ENCODE measurements at regions not wholly inside any gene's neighbourhood (a gene's known extent, or its start where the extent isn't known, plus 50 kb on each side); places are given as distances from the start of the nearest gene placed in this dataset.

DNA sequence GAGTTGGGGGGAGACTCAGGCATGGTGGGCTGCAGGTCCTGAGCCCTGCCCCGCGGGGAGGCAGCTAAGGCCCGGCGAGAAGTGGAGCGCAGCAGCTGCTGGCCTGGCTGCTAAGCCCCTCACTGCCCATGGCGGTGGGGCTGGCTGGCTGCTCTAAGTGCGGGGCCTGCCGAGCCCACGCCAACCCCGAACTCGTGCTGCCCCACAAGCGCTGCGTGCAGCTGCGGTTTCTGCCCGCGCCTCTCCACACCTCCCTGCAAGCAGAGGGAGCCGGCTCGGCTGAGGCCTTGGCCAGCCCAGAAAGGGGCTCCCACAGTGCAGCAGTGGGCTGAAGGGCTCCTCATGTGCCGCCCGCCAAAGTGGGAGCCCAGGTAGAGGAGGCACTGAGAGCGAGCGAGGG is 1355.1 kb upstream of the WWC1 start:
- ChIA-PET CTCF (no interaction called here), POLR2A (no interaction called here), RAD21 (ENCODE audit: unreplicated experiment) (no interaction called here), SMC1A (ENCODE audit: uncharacterized antibody, unreplicated experiment) (no interaction called here)
- Histone ChIP-seq H3K4me2 (ENCODE audit: control insufficient read depth, insufficient read depth) (no peak overlapping the region), H2AFZ (ENCODE audit: control insufficient read depth, low read depth, low read length) (no peak overlapping the region), H3K27me3 (replicated peaks in 1 of 2; ENCODE audit: control insufficient read depth in 2 of 2, insufficient read depth in 2 of 2, low read length in 1 of 2) (no peaks in the 10 kb centered on the region), H3K9me3 (replicated peaks; ENCODE audit: control insufficient read depth, insufficient read depth, low read length) (no peaks in the 10 kb centered on the region), H3K36me3 (ENCODE audit: control insufficient read depth in 2 of 2, insufficient read depth in 2 of 2, low read length in 1 of 2) (no peaks in the 10 kb centered on the region), H4K20me1 (ENCODE audit: control insufficient read depth, insufficient read depth) (no peaks in the 10 kb centered on the region), H3K27ac (ENCODE audit: control insufficient read depth, insufficient read depth) (no peak overlapping the region), H3K9ac (ENCODE audit: control insufficient read depth, insufficient read depth, low read length) (no peak overlapping the region), H3K4me3 (no peak overlapping the region), H3K79me2 (ENCODE audit: control insufficient read depth, insufficient read depth, low read length) (no peaks in the 10 kb centered on the region), H3K4me1 (ENCODE audit: control insufficient read depth, insufficient read depth, low read length) (no peaks in the 10 kb centered on the region)
- FAIRE-seq (no peak), DNase-seq (ENCODE audit: low read depth, low spot score) (no peak), ATAC-seq (no peak)
- in situ Hi-C loops (cut with MboI) = no loop called here
- intact Hi-C loops (cut with micrococcal nuclease; ENCODE audit: unreplicated experiment) = no loop called here
- no peak for TF ChIP-seq CEBPB (IDR thresholded peaks at IDR 0.05; ENCODE audit: borderline replicate concordance in 1 of 2, low read depth in 2 of 2, low read length in 2 of 2)
- no peak for TF ChIP-seq SMAD5 (IDR thresholded peaks at IDR 0.05; ENCODE audit: low read depth)
- 78% methylated on average over 20 of the region's 22 CpGs for WGBS (ENCODE audit: insufficient coverage, insufficient replicate concordance, low lambda C conversion rate, missing lambda C conversion rate)
- no TSS peak for BruUV-seq (replicated peaks)

GRCh38 chr5:166938071-166938470 is 1353.4 kb upstream of the WWC1 start:
- ChIA-PET RAD21 (ENCODE audit: unreplicated experiment) (no interaction called here), POLR2A (interaction anchor here (0.7 kb wide), 1 partner anchor 124 kb away, joined by 4 read pairs; no protein-coding TSS in a partner anchor), CTCF (no interaction called here), SMC1A (ENCODE audit: uncharacterized antibody, unreplicated experiment) (no interaction called here)
- DNase-seq (ENCODE audit: low read depth, low spot score) (no peak), FAIRE-seq (no peak), ATAC-seq (no peak)
- Histone ChIP-seq H3K36me3 (ENCODE audit: control insufficient read depth in 2 of 2, insufficient read depth in 2 of 2, low read length in 1 of 2) (no peaks in the 10 kb centered on the region), H3K4me2 (ENCODE audit: control insufficient read depth, insufficient read depth) (no peak overlapping the region), H3K27ac (ENCODE audit: control insufficient read depth, insufficient read depth) (no peak overlapping the region), H3K9ac (ENCODE audit: control insufficient read depth, insufficient read depth, low read length) (no peak overlapping the region), H3K4me3 (no peak overlapping the region), H3K27me3 (replicated peaks in 1 of 2; ENCODE audit: control insufficient read depth in 2 of 2, insufficient read depth in 2 of 2, low read length in 1 of 2) (no peaks in the 10 kb centered on the region), H2AFZ (ENCODE audit: control insufficient read depth, low read depth, low read length) (no peak overlapping the region), H3K9me3 (replicated peaks; ENCODE audit: control insufficient read depth, insufficient read depth, low read length) (no peaks in the 10 kb centered on the region), H3K79me2 (ENCODE audit: control insufficient read depth, insufficient read depth, low read length) (no peaks in the 10 kb centered on the region), H3K4me1 (ENCODE audit: control insufficient read depth, insufficient read depth, low read length) (no peaks in the 10 kb centered on the region), H4K20me1 (ENCODE audit: control insufficient read depth, insufficient read depth) (no peaks in the 10 kb centered on the region)
- WGBS (ENCODE audit: insufficient coverage, insufficient replicate concordance, low lambda C conversion rate, missing lambda C conversion rate) = 29% methylated on average over 2 of the region's 2 CpGs
- BruUV-seq (replicated peaks) = no TSS peak
- in situ Hi-C loops (cut with MboI) = no loop called here
- TF ChIP-seq, protein P1, sequence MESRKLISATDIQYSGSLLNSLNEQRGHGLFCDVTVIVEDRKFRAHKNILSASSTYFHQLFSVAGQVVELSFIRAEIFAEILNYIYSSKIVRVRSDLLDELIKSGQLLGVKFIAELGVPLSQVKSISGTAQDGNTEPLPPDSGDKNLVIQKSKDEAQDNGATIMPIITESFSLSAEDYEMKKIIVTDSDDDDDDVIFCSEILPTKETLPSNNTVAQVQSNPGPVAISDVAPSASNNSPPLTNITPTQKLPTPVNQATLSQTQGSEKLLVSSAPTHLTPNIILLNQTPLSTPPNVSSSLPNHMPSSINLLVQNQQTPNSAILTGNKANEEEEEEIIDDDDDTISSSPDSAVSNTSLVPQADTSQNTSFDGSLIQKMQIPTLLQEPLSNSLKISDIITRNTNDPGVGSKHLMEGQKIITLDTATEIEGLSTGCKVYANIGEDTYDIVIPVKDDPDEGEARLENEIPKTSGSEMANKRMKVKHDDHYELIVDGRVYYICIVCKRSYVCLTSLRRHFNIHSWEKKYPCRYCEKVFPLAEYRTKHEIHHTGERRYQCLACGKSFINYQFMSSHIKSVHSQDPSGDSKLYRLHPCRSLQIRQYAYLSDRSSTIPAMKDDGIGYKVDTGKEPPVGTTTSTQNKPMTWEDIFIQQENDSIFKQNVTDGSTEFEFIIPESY (IDR thresholded peaks at IDR 0.05) = no peak
- TF ChIP-seq, protein P2, sequence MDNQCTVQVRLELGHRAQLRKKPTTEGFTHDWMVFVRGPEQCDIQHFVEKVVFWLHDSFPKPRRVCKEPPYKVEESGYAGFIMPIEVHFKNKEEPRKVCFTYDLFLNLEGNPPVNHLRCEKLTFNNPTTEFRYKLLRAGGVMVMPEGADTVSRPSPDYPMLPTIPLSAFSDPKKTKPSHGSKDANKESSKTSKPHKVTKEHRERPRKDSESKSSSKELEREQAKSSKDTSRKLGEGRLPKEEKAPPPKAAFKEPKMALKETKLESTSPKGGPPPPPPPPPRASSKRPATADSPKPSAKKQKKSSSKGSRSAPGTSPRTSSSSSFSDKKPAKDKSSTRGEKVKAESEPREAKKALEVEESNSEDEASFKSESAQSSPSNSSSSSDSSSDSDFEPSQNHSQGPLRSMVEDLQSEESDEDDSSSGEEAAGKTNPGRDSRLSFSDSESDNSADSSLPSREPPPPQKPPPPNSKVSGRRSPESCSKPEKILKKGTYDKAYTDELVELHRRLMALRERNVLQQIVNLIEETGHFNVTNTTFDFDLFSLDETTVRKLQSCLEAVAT (IDR thresholded peaks at IDR 0.05) = no peak
- no peak for TF ChIP-seq IRF5 (IDR thresholded peaks at IDR 0.05; ENCODE audit: borderline replicate concordance)
- intact Hi-C loops (cut with micrococcal nuclease; ENCODE audit: unreplicated experiment) = no loop called here

Data from GM12878 (cell line).